OCI-LY7 (cell line): ENCODE measurements at regions not wholly inside any gene's neighbourhood (a gene's known extent, or its start where the extent isn't known, plus 50 kb on each side); places are given as distances from the start of the nearest gene placed in this dataset.

ENCODE experiments used
- BruUV-seq: library from RNA; stranded (reverse); fragments of 400-500 nt; replicated peaks from 2 replicates; lab custom pipeline; 2021; lab: Mats Ljungman, UMichigan
- CTCF ChIA-PET: fragments of 300-600 bp; sonication (Branson Sonifier 250); formaldehyde crosslinking; loops from one replicate; lab custom pipeline; 2022; ENCODE audit warnings: antibody characterized with exemption; ENCODE audit not compliant: unreplicated experiment; lab: Charles Lee
- POLR2A ChIA-PET: fragments of 300-600 bp; sonication (Branson Sonifier 250); formaldehyde crosslinking; loops from one replicate; lab custom pipeline; 2022; ENCODE audit warnings: antibody characterized with exemption; lab: Charles Lee
- DNase-seq: peaks from one replicate; pipeline ENCODE4 v3.0.0-alpha.2; 2015; ENCODE audit warnings: low spot score
- H2AFZ ChIP-seq: fragments of 200-600 bp; sonication (generic), shearing (Covaris generic); 2 replicates; pipeline ENCODE4 v1.6.1; 2014; ENCODE audit warnings: mild to moderate bottlenecking, antibody characterized with exemption, low read length, moderate library complexity
- H3K27ac ChIP-seq: fragments of 200-600 bp; sonication (generic); 2 replicates; pipeline ENCODE4 v1.5.1; 2014; ENCODE audit warnings: mixed run types, low read depth, mild to moderate bottlenecking, moderate library complexity, low read length, inconsistent platforms; ENCODE audit not compliant: poor library complexity, severe bottlenecking
- H3K36me3 ChIP-seq: fragments of 200-600 bp; sonication (generic); 2 replicates; pipeline ENCODE4 v1.6.1; 2014; ENCODE audit warnings: mild to moderate bottlenecking, antibody characterized with exemption, low read length, moderate library complexity, mixed read lengths; ENCODE audit not compliant: insufficient read depth
- H3K4me1 ChIP-seq: fragments of 200-600 bp; sonication (generic); 2 replicates; pipeline ENCODE4 v1.5.1; 2014; ENCODE audit warnings: mild to moderate bottlenecking, low read length; ENCODE audit not compliant: insufficient read depth, poor library complexity, severe bottlenecking
- H3K4me2 ChIP-seq: fragments of 200-600 bp; sonication (generic); 2 replicates; pipeline ENCODE4 v1.6.1; 2014; ENCODE audit warnings: mild to moderate bottlenecking, low read length
- H3K4me3 ChIP-seq: fragments of 200-600 bp; sonication (generic); 2 replicates; pipeline ENCODE4 v1.5.1; 2014; ENCODE audit warnings: mild to moderate bottlenecking, low read depth, low read length; ENCODE audit not compliant: poor library complexity, severe bottlenecking
- H3K79me2 ChIP-seq: fragments of 200-600 bp; sonication (generic); 2 replicates; pipeline ENCODE4 v1.6.1; 2016; ENCODE audit warnings: low read depth, mild to moderate bottlenecking, low read length, moderate library complexity, mixed read lengths; ENCODE audit not compliant: insufficient read depth
- H3K9me2 ChIP-seq: fragments of 200-600 bp; sonication (generic); 2 replicates; pipeline ENCODE4 v1.6.1; 2016; ENCODE audit warnings: mild to moderate bottlenecking, low read length, mixed read lengths; ENCODE audit not compliant: insufficient read depth
- H3K9me3 ChIP-seq: fragments of 200-600 bp; sonication (generic); 2 replicates; pipeline ENCODE4 v1.6.1; 2014; ENCODE audit warnings: mild to moderate bottlenecking, mixed run types, low read length, mixed read lengths
- H4K20me1 ChIP-seq: fragments of 200-600 bp; sonication (generic); 2 replicates; pipeline ENCODE4 v1.6.1; 2014; ENCODE audit warnings: mild to moderate bottlenecking, antibody characterized with exemption, low read length, moderate library complexity, mixed read lengths; ENCODE audit not compliant: insufficient read depth
- EZH2phosphoT487 ChIP-seq: fragments of 200-600 bp; sonication (generic); IDR thresholded peaks from 2 replicates; pipeline ENCODE4 v1.6.1; 2018; ENCODE audit warnings: low read depth, borderline replicate concordance, mild to moderate bottlenecking, mixed run types, antibody characterized with exemption, low read length, moderate library complexity, mixed read lengths
- intact Hi-C: fragments of 100-400 bp; cut with micrococcal nuclease; formaldehyde crosslinking; loops from one replicate; pipeline ENCODE4 v1.10.0; 2022; ENCODE audit not compliant: unreplicated experiment
- TF ChIP-seq, protein P1 (sequence below): fragments of 200-600 bp; sonication (generic); conservative IDR thresholded peaks from 2 replicates; pipeline ENCODE4 v1.5.1; 2014; ENCODE audit warnings: mild to moderate bottlenecking, antibody characterized with exemption, low read length, moderate library complexity, mixed read lengths

DNA sequence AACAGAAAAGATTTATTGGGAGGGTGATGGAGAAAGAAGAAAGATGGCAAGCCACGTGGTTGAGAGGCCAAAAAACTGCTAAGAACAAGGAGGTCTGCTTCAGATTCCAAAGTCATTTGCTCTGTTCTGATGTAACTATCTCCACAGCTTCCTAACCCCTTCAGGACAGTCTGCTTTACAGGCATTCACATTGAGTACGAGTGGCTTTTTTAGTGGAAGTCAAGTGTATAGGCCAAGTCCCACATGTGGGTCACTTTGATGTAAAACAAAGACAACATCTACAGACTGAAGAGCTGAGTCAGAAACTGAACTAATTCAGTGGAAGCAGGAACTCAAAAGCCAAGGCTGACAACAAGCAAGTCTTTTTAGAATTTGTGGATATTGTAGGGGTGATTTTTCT, 128.7 kb upstream of the F3 start:
- Histone ChIP-seq H4K20me1 (no peaks in the 10 kb centered on the region), H3K27ac (no peak overlapping the region), H3K36me3 (no peaks in the 10 kb centered on the region), H3K4me1 (no peaks in the 10 kb centered on the region), H3K4me2 (no peak overlapping the region), H3K9me3 (no peaks in the 10 kb centered on the region), H2AFZ (no peak overlapping the region), H3K9me2 (no peaks in the 10 kb centered on the region), H3K4me3 (no peak overlapping the region), H3K79me2 (no peaks in the 10 kb centered on the region)
- intact Hi-C loops: no loop called here
- POLR2A ChIA-PET: interaction anchor here (1.3 kb wide), 1 partner anchor 10 kb away, joined by 3 read pairs; no protein-coding TSS in a partner anchor
- CTCF ChIA-PET: no interaction called here
- TF ChIP-seq EZH2phosphoT487: no peak
- TF ChIP-seq, protein P1, sequence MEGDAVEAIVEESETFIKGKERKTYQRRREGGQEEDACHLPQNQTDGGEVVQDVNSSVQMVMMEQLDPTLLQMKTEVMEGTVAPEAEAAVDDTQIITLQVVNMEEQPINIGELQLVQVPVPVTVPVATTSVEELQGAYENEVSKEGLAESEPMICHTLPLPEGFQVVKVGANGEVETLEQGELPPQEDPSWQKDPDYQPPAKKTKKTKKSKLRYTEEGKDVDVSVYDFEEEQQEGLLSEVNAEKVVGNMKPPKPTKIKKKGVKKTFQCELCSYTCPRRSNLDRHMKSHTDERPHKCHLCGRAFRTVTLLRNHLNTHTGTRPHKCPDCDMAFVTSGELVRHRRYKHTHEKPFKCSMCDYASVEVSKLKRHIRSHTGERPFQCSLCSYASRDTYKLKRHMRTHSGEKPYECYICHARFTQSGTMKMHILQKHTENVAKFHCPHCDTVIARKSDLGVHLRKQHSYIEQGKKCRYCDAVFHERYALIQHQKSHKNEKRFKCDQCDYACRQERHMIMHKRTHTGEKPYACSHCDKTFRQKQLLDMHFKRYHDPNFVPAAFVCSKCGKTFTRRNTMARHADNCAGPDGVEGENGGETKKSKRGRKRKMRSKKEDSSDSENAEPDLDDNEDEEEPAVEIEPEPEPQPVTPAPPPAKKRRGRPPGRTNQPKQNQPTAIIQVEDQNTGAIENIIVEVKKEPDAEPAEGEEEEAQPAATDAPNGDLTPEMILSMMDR: no peak
- DNase-seq: no peak
- BruUV-seq: no TSS peak

DNA sequence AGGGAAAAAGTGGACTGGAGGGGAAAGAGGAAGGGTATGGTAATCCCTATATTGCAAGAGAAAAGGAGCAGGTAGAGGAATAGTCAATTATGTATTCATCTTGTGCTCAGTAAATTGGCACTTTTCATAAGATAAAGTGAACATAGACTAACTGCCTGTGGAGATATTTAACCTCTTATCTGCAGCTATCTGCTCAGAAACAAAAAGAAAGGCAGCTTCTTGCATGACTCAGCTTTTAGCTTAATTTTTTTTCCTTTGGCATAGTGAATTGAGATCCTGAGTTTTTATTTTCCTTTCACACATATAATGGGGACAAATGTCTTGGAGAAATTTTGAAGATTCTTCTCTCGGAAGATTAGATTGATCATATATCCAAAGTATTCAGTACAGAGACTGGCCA, 127.6 kb upstream of the F3 start:
- Histone ChIP-seq H3K9me2 (no peaks in the 10 kb centered on the region), H3K4me2 (no peak overlapping the region), H3K27ac (no peak overlapping the region), H3K4me1 (no peaks in the 10 kb centered on the region), H3K4me3 (no peak overlapping the region), H2AFZ (no peak overlapping the region), H4K20me1 (no peaks in the 10 kb centered on the region), H3K9me3 (no peaks in the 10 kb centered on the region), H3K36me3 (no peaks in the 10 kb centered on the region), H3K79me2 (no peaks in the 10 kb centered on the region)
- ChIA-PET POLR2A (interaction anchor here (0.8 kb wide), 1 partner anchor 97 kb away, joined by 4 read pairs; no protein-coding TSS in a partner anchor), CTCF (no interaction called here)
- TF ChIP-seq, protein P1: no peak
- TF ChIP-seq EZH2phosphoT487: no peak
- intact Hi-C loops: no loop called here
- no peak for DNase-seq
- BruUV-seq: no TSS peak

DNA sequence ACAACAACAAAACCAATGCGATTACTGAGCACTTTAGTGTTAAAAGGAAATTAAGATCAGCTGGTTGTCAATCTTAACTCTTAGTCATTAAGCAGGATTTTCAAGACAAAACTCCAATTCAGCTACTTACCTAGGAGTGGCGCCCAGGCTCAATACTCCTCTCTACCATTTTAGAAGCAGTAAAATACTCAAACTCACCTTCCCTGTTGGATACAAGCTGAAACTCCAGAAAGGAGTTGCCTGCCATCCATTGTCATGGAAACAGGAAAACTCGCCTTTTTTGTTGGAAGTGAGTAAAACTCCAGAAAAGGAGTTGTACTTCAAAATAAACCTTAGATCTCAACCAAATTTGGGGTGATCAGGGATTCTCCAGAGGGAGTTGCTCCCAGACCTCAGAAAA, 127.0 kb upstream of the F3 start:
- Histone ChIP-seq H3K79me2 (no peaks in the 10 kb centered on the region), H3K4me1 (no peaks in the 10 kb centered on the region), H3K9me2 (no peaks in the 10 kb centered on the region), H2AFZ (no peak overlapping the region), H3K27ac (no peak overlapping the region), H3K4me3 (no peak overlapping the region), H3K36me3 (no peaks in the 10 kb centered on the region), H3K9me3 (no peaks in the 10 kb centered on the region), H3K4me2 (no peak overlapping the region), H4K20me1 (no peaks in the 10 kb centered on the region)
- no TSS peak for BruUV-seq
- intact Hi-C loops: no loop called here
- DNase-seq: no peak
- ChIA-PET CTCF (no interaction called here), POLR2A (interaction anchor here (0.8 kb wide), 1 partner anchor 98 kb away, joined by 4 read pairs; no protein-coding TSS in a partner anchor)
- TF ChIP-seq EZH2phosphoT487: no peak
- TF ChIP-seq, protein P1: no peak
